Caco-2 (cell line): ENCODE measurements at regions not wholly inside any gene's neighbourhood (a gene's known extent, or its start where the extent isn't known, plus 50 kb on each side); places are given as distances from the start of the nearest gene placed in this dataset.

Experiments used
- BruUV-seq: library from RNA; stranded (reverse); fragments of 400-500 nt; replicated peaks from 2 replicates; lab custom pipeline; 2021; lab: Mats Ljungman, UMichigan
- CTCF ChIA-PET: fragments of 300-600 bp; sonication (Branson Sonifier 250); formaldehyde crosslinking; loops from one replicate; lab custom pipeline; 2022; ENCODE audit warnings: antibody characterized with exemption; lab: Charles Lee
- POLR2A ChIA-PET: fragments of 300-600 bp; sonication (Branson Sonifier 250); formaldehyde crosslinking; loops from one replicate; lab custom pipeline; 2022; ENCODE audit warnings: antibody characterized with exemption; lab: Charles Lee
- DNase-seq, 2 experiments: peaks; one replicate each; pipeline versions ENCODE4 v3.0.0 to v3.0.0-alpha.2; 2020 to 2022
- H3K27me3 ChIP-seq: replicated peaks from 2 replicates; pipeline ENCODE4 v1.6.0; 2011; ENCODE audit warnings: low read length; ENCODE audit not compliant: control insufficient read depth, insufficient read depth
- H3K36me3 ChIP-seq: 2 replicates; pipeline ENCODE4 v1.5.1; 2011; ENCODE audit warnings: low read length; ENCODE audit not compliant: control insufficient read depth, insufficient read depth
- H3K4me1 ChIP-seq: fragments of 250-450 bp; sonication (Bioruptor Pico); 2 replicates; pipeline ENCODE4 v1.5.1; 2020; ENCODE audit warnings: mild to moderate bottlenecking
- H3K4me3 ChIP-seq: 2 replicates; pipeline ENCODE4 v1.5.1; 2011; ENCODE audit warnings: low read depth, mild to moderate bottlenecking, control low read depth, low read length
- H3K9me3 ChIP-seq: fragments of 250-450 bp; sonication (Bioruptor Pico); 2 replicates; pipeline ENCODE4 v1.5.1; 2020; ENCODE audit warnings: mild to moderate bottlenecking, moderate library complexity
- H3K27ac Mint-ChIP-seq: one replicate; pipeline ENCODE4 v1.8.0; 2022; ENCODE audit warnings: mixed read lengths; ENCODE audit not compliant: unreplicated experiment
- H3K27me3 Mint-ChIP-seq: one replicate; pipeline ENCODE4 v1.8.0; 2022; ENCODE audit warnings: mixed read lengths; ENCODE audit not compliant: insufficient read depth, unreplicated experiment
- H3K36me3 Mint-ChIP-seq: one replicate; pipeline ENCODE4 v1.8.0; 2022; ENCODE audit warnings: mild to moderate bottlenecking, mixed read lengths; ENCODE audit not compliant: insufficient read depth, unreplicated experiment
- H3K4me1 Mint-ChIP-seq: one replicate; pipeline ENCODE4 v1.8.0; 2022; ENCODE audit warnings: low read depth, mixed read lengths; ENCODE audit not compliant: unreplicated experiment
- H3K4me3 Mint-ChIP-seq: one replicate; pipeline ENCODE4 v1.8.0; 2022; ENCODE audit warnings: mild to moderate bottlenecking, moderate library complexity, mixed read lengths; ENCODE audit not compliant: unreplicated experiment
- H3K9me3 Mint-ChIP-seq: one replicate; pipeline ENCODE4 v1.8.0; 2022; ENCODE audit warnings: mixed read lengths; ENCODE audit not compliant: unreplicated experiment
- CTCF ChIP-seq, 2 experiments: fragments of 200-600 bp in 1 of 2; IDR thresholded peaks; 1 replicate in 1 of 2; 2 replicates in 1 of 2; pipeline versions ENCODE4 v1.5.1 to v1.8.0; 2011 to 2022; ENCODE audit warnings: antibody characterized with exemption in 1 of 2, control low read depth in 1 of 2, inconsistent platforms in 1 of 2, low read depth in 1 of 2, low read length in 1 of 2, mild to moderate bottlenecking in 1 of 2, moderate library complexity in 1 of 2; ENCODE audit not compliant: insufficient read depth in 1 of 2, severe bottlenecking in 1 of 2, unreplicated experiment in 1 of 2
- intact Hi-C: fragments of 100-400 bp; cut with micrococcal nuclease; formaldehyde crosslinking; loops from one replicate; pipeline ENCODE4 v1.10.0; 2022; ENCODE audit not compliant: unreplicated experiment

GRCh38 chr12:84542289-84542688, 370.3 kb downstream of the SLC6A15 start:
- H3K4me3 Mint-ChIP-seq = no peak overlapping the region
- H3K36me3 Mint-ChIP-seq = no peaks in the 10 kb centered on the region
- CTCF ChIA-PET = no interaction called here
- no peaks in the 10 kb centered on the region for H3K27me3 Mint-ChIP-seq
- Histone ChIP-seq H3K4me1 (no peaks in the 10 kb centered on the region), H3K9me3 (no peaks in the 10 kb centered on the region), H3K36me3 (no peaks in the 10 kb centered on the region), H3K27me3 (no peaks in the 10 kb centered on the region), H3K4me3 (no peak overlapping the region)
- no peak for DNase-seq
- H3K4me1 Mint-ChIP-seq = no peaks in the 10 kb centered on the region
- BruUV-seq = no TSS peak
- no peaks in the 10 kb centered on the region for H3K9me3 Mint-ChIP-seq
- no peak for TF ChIP-seq CTCF (IDR thresholded peaks at IDR 0.05; ENCODE audit: insufficient read depth in 1 of 2, low read depth in 1 of 2, low read length in 1 of 2, severe bottlenecking in 1 of 2, unreplicated experiment in 1 of 2)
- intact Hi-C loops = no loop called here
- no peak overlapping the region for H3K27ac Mint-ChIP-seq
- POLR2A ChIA-PET = no interaction called here

- intact Hi-C loops = no loop called here
- Histone ChIP-seq H3K4me1 (no peaks in the 10 kb centered on the region), H3K27me3 (no peaks in the 10 kb centered on the region), H3K36me3 (no peaks in the 10 kb centered on the region), H3K4me3 (no peak overlapping the region), H3K9me3 (no peaks in the 10 kb centered on the region)
- Mint-ChIP-seq H3K4me1 (no peaks in the 10 kb centered on the region), H3K27me3 (no peaks in the 10 kb centered on the region), H3K9me3 (no peaks in the 10 kb centered on the region), H3K4me3 (no peak overlapping the region), H3K27ac (no peak overlapping the region), H3K36me3 (no peaks in the 10 kb centered on the region)
- ChIA-PET CTCF (no interaction called here), POLR2A (no interaction called here)
- no TSS peak for BruUV-seq
- DNase-seq = no peak
- no peak for TF ChIP-seq CTCF (IDR thresholded peaks at IDR 0.05; ENCODE audit: insufficient read depth in 1 of 2, low read depth in 1 of 2, low read length in 1 of 2, severe bottlenecking in 1 of 2, unreplicated experiment in 1 of 2)
Observed at GRCh38 chr12:84537666-84538065, 374.9 kb downstream of the SLC6A15 start.

GRCh38 chr12:84512751-84513150, 399.8 kb downstream of the SLC6A15 start:
- Mint-ChIP-seq H3K4me1 (no peaks in the 10 kb centered on the region), H3K27ac (no peak overlapping the region), H3K4me3 (no peak overlapping the region), H3K9me3 (no peaks in the 10 kb centered on the region), H3K36me3 (no peaks in the 10 kb centered on the region), H3K27me3 (peaks cover 3% of the 10 kb centered on the region)
- BruUV-seq = no TSS peak
- no peak for DNase-seq
- intact Hi-C loops = no loop called here
- no peak for TF ChIP-seq CTCF (IDR thresholded peaks at IDR 0.05; ENCODE audit: insufficient read depth in 1 of 2, low read depth in 1 of 2, low read length in 1 of 2, severe bottlenecking in 1 of 2, unreplicated experiment in 1 of 2)
- Histone ChIP-seq H3K9me3 (no peaks in the 10 kb centered on the region), H3K36me3 (no peaks in the 10 kb centered on the region), H3K4me3 (no peak overlapping the region), H3K27me3 (no peaks in the 10 kb centered on the region), H3K4me1 (no peaks in the 10 kb centered on the region)
- ChIA-PET CTCF (no interaction called here), POLR2A (no interaction called here)
